ENCODE measurements at regions not wholly inside any gene's neighbourhood (a gene's known extent, or its start where the extent isn't known, plus 50 kb on each side); places are given as distances from the start of the nearest gene placed in this dataset.

DNA sequence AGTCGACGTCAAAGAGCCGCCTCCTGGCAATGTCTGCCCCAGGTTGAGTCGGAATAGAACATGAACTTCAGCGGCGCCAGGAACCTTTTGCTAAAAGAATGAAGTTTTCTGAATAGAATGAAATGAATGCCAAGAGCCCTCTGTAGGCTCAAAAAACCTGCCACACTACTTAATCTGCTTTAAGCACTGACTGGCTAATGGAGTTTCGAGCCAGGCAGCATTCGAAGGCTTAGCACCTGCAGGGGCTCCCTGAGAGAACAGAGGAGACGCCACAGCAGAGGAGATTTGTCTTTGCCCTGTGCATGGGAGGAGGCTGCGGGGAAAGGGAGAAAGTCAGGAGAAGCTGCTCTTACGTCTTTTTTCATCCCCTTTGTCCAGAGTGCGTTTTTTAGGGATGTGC, 641.7 kb downstream of the AJAP1 start:
- Histone ChIP-seq H3K9me3 (no peaks in the 10 kb centered on the region), H3K36me3 (no peaks in the 10 kb centered on the region), H3K4me3 (no peak overlapping the region), H3K4me1 (peaks cover 0 to 13% (median 1%) of the 10 kb centered on the region in 4 donors), H3K27ac (peak overlapping the region in 1 of 5 donors; percentile 64), H3K27me3 (peaks cover 0 to 24% (median 0%) of the 10 kb centered on the region in 3 donors)
- 58 to 72% (median 66%) methylated on average over 12 of the region's 12 CpGs for WGBS, 5 donors
- TF ChIP-seq POLR2A (IDR thresholded peaks at IDR 0.05) (no peak), EP300 (IDR thresholded peaks at IDR 0.05) (no peak), CTCF (IDR thresholded peaks at IDR 0.05) (no peak)
- intact Hi-C loops (cut with DNase I; ENCODE audit: low total_unique reads) = no loop called here
- peak in 1 of 2 donors; percentile 8 for DNase-seq

- TF ChIP-seq CTCF (IDR thresholded peaks at IDR 0.05) (no peak), POLR2AphosphoS5 (IDR thresholded peaks at IDR 0.05) (no peak), EP300 (IDR thresholded peaks at IDR 0.05) (no peak), POLR2A (IDR thresholded peaks at IDR 0.05) (no peak)
- DNase-seq = no peak
- H3K4me3 ChIP-seq = no peak overlapping the region
- no peak overlapping the region for H3K27ac ChIP-seq
- intact Hi-C loops (cut with DNase I; ENCODE audit: low total_unique reads) = no loop called here
- 61 to 77% (median 69%) methylated on average over 6 of the region's 6 CpGs for WGBS, 5 donors
- peaks cover 0 to 11% (median under 1%) of the 10 kb centered on the region in 4 donors for H3K4me1 ChIP-seq
- no peaks in the 10 kb centered on the region for H3K36me3 ChIP-seq
- H3K27me3 ChIP-seq = peaks cover 0 to 18% (median 0%) of the 10 kb centered on the region in 3 donors
- no peaks in the 10 kb centered on the region for H3K9me3 ChIP-seq
Measured at GRCh38 chr1:5291889-5292288, 637.5 kb downstream of the AJAP1 start.

DNA sequence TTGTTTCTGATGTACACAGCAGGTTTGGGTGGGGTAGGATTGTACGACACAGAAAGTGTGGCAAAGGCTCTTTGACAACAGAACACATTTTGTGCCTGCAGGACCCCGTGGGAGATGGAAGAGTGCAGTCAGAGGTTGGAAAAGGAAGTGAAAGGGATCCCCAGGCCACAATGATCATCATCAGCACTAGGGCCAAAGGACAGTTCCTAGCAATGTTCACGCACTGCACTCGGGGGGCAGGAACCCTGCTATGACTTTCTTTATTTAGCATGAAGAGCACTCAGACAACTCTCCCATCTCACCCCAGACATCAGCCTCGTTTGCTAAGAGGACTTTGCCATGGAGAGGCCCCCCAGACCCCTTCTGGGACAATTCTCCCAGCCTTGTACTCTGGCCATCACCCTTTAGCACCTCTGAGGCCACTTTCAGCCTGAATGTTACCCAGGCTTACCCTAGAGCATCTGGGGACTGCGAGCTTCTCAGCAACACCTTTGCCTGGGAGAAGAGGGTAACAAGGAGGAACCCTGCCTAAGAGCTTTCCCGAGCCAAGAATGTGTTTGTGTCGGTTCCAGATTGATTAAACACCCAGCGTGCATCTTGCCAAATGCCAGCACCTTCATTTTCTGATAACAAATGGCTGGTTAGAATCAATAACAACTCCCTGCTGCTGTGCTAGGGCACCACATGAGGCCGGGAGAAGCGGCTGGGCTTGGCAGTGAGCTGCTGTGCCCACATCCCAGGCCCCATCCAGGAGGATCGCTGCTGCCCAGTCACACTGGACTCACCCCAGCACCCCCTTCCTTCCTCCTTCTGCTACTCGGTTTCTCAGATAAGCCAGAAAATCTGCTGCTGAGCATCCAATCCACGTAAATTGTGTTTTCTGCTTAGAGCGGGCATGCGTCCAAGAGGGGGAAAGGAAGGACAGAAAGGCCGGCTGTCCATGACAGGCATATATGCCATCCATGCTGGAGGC, 633.1 kb downstream of the AJAP1 start:
- TF ChIP-seq POLR2AphosphoS5 (IDR thresholded peaks at IDR 0.05) (no peak), POLR2A (IDR thresholded peaks at IDR 0.05) (no peak), CTCF (IDR thresholded peaks at IDR 0.05) (no peak), EP300 (IDR thresholded peaks at IDR 0.05) (no peak)
- 39 to 55% (median 42%) methylated on average over 14 to 17 of the region's 17 CpGs for WGBS, 5 donors
- H3K27ac ChIP-seq = no peak overlapping the region

DNA sequence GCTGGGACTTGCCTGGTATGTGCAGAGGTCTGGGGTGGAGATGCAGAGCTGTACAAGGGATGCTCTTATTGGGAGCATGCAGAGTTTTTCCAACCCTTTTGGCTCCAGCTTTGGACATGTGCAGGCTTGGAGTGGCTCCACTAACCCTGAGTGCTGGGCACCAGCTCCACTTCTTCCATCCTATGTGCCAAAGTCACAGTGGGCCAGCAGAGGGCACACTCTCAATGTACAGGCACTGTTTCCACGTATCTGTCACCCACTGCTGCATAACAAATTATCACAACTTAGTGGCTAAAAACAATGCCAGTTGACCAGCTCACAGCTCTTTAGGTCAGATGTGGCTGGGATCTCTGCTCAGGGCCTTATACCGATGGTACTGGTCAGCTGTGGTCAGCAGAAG, 631.8 kb downstream of the AJAP1 start:
- H3K27me3 ChIP-seq = peaks cover 0 to 20% (median 0%) of the 10 kb centered on the region in 3 donors
- H3K4me1 ChIP-seq = peaks cover 0 to 3% (median 0%) of the 10 kb centered on the region in 4 donors
- TF ChIP-seq POLR2A (IDR thresholded peaks at IDR 0.05) = no peak
- no peak for TF ChIP-seq POLR2AphosphoS5 (IDR thresholded peaks at IDR 0.05)
- peaks cover 0 to 9% (median 3%) of the 10 kb centered on the region in 4 donors for H3K9me3 ChIP-seq
- H3K36me3 ChIP-seq = no peaks in the 10 kb centered on the region
- no peak for DNase-seq
- H3K4me3 ChIP-seq = no peak overlapping the region
- H3K27ac ChIP-seq = no peak overlapping the region
- WGBS, 5 donors = 33 to 87% (median 75%) methylated on average over 2 of the region's 2 CpGs
- intact Hi-C loops (cut with DNase I; ENCODE audit: low total_unique reads) = no loop called here

More for the DNA sequence above, 633.1 kb downstream of the AJAP1 start:
- intact Hi-C loops (cut with DNase I; ENCODE audit: low total_unique reads) = no loop called here
- Histone ChIP-seq H3K36me3 (no peaks in the 10 kb centered on the region), H3K4me3 (no peak overlapping the region), H3K27me3 (peaks cover 0 to 17% (median 0%) of the 10 kb centered on the region in 3 donors), H3K9me3 (peaks cover 0 to 9% (median 3%) of the 10 kb centered on the region in 4 donors), H3K4me1 (peaks cover 0 to 3% (median 0%) of the 10 kb centered on the region in 4 donors)
- no peak for DNase-seq
